HG02938 (cell line): ENCODE measurements at regions not wholly inside any gene's neighbourhood (a gene's known extent, or its start where the extent isn't known, plus 50 kb on each side); places are given as distances from the start of the nearest gene placed in this dataset.
"Not testable (repeated sequence)": the region's sequence is repeated elsewhere in the genome, so short reads cannot be mapped to it uniquely, and the experiment has no call there.

Experiments used
- ATAC-seq: cut with Tn5 transposase; IDR thresholded peaks from one replicate; pipeline ENCODE4 v1.9.1; 2021; ENCODE audit warnings: mild to moderate bottlenecking, moderate library complexity; ENCODE audit not compliant: unreplicated experiment

DNA sequence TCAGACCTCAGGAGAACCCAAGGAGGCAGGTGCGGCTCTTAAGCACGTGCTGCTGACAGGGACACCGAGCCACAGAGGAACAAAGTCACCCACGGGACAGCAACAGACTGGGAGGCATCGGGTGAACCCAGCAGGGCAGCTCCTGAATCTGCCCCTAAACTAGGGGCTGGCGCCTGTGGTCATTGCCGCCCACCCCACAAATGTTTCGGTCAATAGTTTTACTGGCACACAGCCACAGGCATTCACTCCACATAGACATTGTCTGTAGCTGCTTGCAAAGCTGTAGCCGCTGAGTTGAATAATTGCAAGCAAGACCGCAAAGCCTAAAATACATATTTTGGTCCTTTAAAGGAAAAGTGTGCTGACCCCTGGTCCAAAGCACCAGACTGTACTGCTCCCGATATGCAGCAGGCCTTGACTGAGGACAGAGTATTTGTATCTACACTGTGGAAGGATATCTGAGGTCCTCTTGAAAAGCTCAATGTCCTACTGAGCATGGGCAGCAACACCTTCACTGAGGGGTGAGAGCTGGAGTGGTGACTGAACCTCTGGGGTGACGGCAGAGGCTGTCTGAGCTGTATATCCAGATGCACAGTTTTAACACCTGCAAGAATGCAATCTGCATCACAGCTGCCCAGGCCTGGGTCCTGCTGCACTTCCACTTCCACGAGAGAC is 310.3 kb downstream of the THBS2 start:
- no peak for ATAC-seq

DNA sequence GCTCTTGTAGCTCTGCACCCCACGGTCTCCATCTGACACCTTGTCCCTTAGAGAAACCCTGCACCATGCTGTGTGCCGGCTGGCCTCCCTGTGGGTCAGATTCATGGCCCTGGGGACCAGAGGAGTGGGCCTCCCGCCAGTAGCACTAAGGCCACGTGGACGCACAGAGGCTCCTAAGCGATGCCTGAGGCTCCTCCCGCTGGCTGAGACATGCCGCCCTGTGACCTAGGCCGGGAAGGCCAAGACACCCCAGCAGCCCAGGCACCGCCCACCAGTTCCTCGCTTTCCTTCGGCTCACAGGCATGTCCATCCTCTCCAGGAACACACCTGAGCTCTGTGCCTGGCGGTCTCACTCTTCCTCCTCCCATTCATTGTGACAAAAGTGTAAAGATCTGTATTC is 311.0 kb downstream of the THBS2 start:
- no peak for ATAC-seq

DNA sequence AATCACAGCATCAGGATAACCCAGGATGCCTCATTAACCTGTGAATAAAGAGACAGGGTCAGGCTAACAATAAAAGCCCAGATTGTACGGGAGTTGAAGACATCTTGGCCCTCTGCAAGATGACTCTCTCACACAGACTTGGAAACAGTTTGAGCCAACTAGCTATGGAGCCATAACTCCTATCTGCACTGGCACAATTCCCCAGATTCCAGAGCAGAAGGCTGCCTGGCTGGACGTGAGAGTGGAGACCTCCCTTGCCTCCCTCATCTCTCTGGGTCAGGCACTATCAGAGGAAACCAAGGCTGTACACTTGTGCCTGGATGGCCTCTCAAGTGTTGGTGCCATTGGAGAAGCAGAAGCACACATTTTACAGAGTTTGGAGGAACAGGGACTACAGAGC is 312.6 kb downstream of the THBS2 start:
- no peak for ATAC-seq

DNA sequence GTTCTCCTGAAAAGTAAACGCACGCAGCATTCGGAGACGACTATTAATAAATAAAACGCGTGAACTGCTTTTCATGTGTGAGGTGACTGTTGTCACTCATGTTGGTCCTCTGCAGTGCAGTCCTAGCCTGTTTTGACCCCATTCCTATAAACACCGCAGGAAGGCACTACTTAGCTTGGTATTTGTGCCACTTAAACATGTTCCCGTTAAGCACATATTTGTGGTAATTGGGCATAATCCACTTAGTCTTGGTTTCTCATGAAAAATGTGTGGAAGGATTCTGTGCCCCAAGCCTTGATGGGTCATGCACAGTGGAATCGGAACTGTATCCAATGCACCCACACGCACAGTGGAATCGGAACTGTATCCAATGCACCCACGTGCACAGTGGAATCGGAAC is 313.9 kb downstream of the THBS2 start:
- ATAC-seq: no peak

DNA sequence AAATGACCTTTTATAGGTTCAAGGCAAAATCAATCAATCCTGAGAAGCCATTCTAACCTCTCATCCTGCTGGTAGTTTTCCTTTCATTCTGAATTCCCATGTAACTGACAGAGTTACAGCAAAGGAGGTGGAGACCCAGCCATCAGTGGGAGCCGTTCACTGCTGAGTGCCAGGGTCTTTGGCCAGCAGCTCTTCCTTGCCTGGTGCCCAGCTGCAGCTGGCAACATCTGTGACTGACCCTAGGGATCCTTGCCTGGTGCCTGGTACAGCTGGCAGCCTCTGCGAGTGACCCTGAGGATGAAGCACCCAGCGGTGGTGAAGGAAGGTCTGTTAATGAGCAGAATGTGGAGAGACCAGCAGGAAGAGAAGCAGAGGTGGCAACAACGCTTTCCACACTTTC is 314.6 kb downstream of the THBS2 start:
- ATAC-seq: no peak

DNA sequence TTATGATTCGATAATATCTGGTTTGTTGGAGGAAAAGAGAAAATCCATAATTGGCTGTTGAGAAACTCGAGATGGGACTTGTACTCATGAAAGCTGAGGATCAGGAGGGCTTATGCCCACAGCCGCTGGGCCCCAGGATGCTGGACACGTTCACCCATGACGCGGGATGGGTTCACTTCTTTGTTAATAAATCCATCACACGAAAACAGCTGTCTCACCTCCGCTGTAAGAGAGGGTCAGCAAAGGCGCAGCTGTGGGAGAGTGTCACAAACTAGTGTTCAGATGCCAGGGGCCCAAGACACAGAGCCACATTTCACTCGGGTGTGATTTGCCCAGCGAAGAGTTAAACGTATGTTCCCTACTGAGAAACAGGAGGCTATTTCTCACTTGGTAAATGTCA is 315.1 kb downstream of the THBS2 start:
- ATAC-seq: no peak

DNA sequence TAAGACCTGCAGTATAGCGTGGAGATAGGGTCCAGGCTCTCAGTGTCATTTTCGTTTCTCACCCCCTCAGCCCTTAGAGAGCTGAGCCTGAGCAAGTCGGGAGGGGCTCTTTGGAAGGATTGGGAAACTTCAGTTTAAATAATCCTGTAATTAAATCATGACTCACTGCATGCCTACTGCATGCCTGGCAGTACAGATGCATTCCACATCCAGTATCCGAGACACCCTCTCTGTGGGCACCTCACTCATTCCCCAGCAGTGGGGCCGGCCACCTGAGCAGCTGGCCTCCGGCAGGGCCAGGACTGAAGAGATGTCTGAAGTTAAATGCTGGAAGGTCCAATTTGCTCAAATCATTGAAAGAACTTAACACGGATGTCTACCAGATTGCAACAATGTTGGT is 316.6 kb downstream of the THBS2 start:
- no peak for ATAC-seq

DNA sequence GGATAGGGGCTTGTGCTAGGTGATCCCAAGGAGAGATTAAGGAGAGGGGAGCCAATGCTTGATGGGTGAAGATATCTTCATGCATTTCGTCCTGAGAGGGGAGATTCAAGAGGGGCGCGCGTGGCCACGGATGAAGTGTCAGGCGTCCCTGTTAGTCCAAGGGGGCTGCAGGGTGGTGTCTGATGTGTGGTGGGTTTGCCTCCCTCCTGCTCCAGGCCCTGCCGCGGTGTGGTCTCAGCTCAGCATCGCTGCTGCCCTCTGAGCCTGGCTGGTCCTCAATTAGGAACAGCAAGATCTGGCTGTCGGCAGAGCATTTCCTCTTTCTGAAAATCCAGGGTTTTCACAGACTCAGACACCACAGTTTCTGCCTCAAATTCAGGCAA is 318.0 kb downstream of the THBS2 start:
- no peak for ATAC-seq

DNA sequence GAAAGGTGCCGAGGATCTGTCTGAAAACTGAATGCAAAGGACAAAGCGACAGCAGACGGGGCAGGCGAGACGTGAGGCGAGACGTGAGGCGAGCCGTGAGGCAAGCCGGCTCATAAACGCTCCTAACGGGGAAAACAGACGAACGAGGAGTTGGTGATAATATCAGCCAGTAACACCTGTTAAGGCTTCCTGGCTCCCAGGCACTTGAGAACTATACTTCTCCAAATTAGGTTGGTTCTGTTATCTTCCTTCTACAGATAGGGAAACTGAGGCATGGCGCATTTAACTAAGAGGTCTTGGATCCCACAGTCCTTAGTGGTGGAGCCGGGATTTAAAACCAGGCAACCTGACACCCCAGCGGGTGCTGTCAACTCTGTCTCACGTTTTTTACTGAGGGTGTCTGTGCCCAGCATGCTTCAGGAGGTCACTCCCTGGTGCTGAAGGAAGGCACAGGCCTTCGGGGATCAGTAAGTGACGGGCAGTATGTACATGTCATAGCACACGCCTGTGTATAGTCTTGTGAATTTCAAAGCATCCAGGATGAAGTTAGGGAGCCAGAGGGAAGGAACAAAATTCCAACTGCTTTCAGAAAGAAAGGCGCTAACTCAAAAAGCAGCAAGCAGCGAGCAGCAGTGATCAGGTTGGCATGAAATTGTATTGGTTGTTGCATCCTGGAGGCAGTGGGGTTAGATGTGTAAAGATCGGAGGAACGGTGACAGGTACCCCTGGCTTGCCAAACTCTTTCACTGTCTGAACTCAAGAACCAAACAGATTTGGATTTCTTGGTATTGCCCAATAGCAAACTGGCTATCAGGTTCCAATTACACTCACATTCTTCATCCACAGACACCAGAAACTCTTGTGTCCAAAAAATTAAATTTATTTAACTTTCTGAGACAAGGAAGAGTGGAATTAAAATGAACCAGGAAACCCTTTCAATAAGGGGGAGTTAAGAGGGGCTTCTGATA is 318.7 kb downstream of the THBS2 start:
- no peak for ATAC-seq

DNA sequence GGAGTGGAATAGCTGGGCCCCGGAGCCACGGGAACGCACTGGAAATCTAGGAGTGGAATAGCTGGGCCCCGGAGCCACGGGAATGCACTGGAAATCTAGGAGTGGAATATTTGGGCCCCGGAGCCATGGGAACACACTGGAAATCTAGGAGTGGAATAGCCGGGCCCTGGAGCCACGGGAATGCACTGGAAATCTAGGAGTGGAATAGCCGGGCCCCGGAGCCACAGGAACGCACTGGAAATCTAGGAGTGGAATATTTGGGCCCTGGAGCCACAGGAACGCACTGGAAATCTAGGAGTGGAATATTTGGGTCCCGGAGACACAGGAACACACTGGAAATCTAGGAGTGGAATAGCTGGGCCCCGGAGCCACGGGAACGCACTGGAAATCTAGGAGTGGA is 321.5 kb downstream of the THBS2 start:
- ATAC-seq: not testable (repeated sequence)

DNA sequence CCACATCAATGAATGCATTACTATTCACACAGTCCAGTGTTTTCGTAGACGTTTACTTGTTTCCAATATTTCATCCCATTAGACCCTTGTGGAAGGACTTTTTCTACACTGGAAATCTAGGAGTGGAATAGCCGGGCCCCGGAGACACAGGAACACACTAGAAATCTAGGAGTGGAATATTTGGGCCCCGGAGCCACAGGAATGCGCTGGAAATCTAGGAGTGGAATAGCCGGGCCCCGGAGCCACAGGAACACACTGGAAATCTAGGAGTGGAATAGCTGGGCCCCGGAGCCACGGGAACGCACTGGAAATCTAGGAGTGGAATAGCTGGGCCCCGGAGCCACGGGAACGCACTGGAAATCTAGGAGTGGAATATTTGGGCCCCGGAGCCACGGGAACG is 322.6 kb downstream of the THBS2 start:
- not testable (repeated sequence) for ATAC-seq

DNA sequence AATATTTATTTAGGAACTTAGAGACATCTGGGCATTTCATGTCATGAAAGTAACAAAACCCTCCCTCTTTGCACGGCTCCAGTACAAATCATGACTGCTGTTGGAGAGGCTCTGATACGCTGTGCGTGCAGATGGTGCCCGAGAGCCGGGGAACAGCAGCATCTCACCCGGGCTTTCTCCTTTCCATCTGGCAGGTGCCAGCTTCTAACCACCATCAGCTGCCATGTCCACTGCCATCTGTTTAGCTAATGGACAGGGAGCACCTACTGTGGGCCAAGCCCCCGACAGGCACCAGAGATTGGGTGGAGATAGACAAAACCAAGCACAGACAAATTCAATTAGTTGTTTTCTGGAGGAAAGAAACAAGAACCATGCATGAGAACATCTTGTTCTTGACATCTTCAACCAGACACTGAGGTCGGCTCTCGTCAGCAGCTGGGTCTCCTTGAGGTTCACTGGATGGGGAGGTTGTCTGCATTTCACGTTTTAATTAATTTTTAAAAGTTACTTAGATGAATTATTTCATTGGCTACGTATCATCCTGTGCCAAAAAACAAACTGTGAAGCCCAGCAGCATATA is 323.7 kb downstream of the THBS2 start:
- no peak for ATAC-seq

DNA sequence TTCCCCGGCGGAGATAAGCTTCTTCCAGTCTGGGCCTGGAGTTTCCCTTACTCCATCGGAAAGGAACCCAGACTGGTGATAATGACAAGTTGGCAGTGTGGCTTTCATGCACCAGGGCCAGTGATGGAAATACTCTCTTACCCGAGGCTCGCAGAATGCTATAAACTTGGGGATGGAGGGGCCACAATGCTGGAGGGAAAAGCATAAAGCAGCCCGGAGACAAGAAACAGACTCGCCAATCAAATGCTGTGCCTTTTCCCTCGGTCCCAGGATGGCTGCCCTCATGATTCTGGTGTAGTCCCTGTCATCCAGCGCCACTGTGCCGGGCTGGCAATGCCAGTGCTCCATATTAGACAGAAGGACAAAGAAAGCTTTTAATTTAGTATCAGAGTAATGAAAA is 325.6 kb downstream of the THBS2 start:
- no peak for ATAC-seq

DNA sequence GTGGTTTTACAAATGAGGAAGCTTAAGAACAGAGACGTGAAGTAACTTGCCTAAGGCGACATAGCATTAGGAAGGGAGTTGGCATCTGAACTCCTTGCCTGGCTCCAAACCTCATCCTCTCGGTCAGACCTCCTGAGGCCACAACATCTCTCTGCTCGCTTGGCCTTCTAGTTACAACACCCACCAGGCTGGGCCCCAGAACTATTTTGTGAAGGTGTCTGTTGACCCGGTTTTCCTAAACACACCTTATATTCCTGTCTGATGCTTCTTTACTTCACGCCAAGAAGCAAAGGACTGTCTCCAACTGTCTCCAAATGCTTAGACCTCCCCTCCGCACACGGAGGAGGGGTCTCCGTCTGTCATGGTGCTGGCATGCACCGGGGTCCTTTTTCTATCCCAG is 326.6 kb downstream of the THBS2 start:
- no peak for ATAC-seq

DNA sequence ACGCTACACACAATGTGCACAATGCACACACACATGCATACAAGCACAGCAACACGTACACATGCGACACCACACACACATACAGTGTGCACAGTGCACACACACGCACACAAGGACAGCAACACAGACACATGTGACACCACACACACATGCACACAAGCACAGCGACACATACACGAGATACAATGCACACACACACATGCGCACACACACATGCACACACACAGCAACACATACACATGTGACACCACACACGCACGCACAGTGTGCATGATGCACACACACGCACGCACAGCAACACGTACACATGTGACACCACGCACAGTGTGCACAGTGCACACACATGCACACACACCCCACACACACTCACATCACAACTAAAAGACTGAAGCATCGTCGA is 327.3 kb downstream of the THBS2 start:
- no peak for ATAC-seq

DNA sequence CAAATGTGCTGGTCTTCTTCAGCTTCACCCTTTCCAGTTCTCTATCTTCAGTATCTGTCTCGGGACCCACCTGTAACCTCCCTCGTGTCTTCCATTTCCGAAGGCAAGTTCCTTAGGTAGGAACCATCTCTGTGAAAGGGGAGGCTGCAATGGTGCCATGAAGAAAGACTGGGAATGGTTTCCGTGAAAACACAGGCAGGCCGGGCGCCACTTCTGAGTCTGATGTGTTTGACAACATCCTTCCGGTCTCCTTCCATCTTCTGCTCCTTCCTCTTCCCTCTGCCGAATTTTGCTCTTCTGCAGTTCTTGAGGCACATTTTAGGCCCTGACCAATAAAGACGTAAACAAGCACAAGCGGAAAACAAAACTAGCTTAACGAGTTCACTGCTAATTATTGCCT is 328.0 kb downstream of the THBS2 start:
- ATAC-seq: no peak

DNA sequence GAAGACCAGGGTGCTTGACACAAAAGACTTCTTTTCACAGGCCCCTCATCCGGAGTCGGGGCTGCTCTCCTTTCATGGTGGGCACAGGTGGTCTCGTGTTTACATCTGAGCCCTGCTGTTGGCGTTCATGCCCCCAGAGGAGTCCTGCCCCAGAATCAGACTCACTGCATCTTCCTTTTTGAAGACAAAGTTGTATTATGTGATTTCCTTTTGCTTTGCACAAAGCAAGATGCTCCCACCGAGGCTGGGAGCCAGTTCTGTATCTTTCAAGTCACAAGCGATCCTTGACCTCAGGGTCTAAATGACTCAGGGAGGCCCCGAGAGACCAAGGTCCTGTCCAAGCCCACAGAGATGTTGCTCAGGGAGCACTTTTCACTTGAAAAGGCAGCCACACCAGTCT is 330.5 kb downstream of the THBS2 start:
- ATAC-seq: no peak

DNA sequence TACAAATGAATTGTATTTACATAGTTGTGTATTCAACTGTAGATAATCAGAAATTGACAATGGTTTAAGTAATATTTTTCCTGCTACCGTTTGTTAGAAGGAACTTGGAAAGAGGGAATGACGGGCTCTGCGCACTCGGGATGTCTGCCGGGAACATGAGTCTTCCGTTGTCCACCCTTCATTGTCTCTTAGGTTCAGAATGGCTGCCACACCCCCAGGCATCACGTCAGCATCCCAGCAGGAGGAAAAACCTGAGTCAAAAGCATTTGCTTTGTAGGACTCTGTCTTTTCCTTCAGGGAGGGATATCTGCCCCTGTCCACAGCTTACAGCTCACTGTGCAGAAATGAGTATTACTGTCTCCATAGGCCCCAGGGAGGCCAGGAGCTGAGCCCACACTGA is 331.2 kb downstream of the THBS2 start:
- ATAC-seq: no peak

DNA sequence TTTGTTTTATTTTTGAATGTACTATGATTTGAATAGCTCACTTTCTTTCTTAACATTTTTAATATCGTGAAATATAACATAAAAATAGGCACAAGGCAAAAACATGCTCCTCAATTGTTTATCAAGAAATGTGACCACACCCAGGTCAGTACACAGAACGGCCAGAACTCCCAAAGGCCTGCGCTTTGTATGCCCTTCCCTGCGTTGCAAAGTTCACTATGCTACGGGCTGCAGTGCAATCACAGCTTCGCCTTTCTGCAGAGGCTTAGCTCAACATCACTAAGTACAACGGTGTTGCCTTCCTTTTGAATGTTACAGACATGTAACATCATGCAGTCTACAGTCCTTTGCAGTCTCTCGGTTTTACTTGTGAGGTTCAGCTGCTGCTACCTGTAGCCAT is 333.4 kb downstream of the THBS2 start:
- ATAC-seq: no peak

DNA sequence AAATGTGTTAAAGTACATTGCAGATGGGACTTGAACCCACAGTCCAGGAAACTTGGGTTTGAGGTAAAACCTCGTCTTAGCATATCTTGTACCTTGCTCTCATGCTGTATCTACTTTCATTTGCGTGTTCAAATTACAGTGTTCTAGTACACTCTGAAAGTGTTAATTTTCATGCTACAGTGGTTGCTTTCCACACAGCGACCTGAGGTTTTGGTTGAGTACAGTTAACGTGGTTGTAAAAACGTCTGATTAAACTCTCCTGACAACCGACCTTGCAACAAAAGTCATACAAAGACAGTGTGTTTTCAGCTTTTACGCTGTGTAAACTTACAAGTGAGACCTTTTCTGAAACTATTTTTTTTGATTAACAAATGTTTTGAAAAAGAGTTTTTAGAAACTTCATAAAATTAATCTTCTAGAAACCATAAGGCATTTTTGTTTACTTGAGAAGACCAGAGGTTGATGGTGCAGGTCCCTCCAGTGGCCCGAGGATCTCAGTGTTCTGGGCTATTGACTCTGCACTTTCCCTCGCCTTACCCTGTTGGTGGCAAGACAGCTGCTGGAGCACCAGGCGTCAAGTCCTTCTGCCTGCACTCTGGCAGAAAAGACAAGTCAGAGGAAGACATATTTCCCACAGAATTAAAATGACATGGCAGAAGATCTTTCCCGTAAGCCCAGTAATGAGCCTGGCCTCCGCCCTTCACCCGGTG is 334.0 kb downstream of the THBS2 start:
- no peak for ATAC-seq

DNA sequence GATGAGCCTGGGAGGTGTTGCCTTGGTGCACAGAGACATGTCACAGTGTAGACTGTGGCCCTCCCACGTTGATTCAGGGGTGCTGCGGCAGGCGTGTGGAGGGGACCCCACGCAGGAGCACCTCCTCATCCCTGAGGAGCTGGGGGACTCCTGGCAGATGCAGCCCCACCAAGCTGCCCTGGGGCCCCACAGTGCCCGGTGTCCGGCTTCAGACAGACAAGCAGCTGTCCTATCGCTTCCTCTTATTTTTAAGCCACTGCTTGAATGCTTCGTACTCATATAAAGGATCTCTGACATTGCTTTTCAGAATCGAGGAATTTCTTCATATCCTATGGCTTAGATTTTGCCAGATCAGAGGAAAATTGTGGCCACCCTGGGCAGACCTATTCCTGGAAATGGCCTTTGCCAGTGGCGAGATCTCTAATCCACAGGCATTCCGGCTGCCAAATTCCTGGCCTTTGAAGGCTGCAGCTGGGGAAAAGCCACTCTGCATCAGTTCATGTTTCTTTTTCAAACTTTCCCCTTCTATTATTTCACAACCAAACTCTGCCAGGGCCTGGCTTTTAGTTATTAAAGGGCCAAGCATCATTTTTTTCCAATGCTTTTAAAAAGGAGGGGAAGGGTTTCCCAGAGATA is 337.0 kb downstream of the THBS2 start:
- ATAC-seq: no peak
